ENCODE measurements at regions not wholly inside any gene's neighbourhood (a gene's known extent, or its start where the extent isn't known, plus 50 kb on each side); places are given as distances from the start of the nearest gene placed in this dataset.

- no peak for TF ChIP-seq CTCF (IDR thresholded peaks at IDR 0.05; ENCODE audit: borderline replicate concordance, control extremely low read depth, extremely low read depth, insufficient read depth, missing control alignments)
- DNase-seq (ENCODE audit: low spot score), result no peak
- in situ Hi-C loops (cut with MboI; ENCODE audit: low sequenced_read_pairs, unreplicated experiment), result no loop called here
These were observed 69.2 kb upstream of the GLI2 start for GRCh38 chr2:120666433-120666832.

GRCh38 chr2:120667981-120668380, 67.7 kb upstream of the GLI2 start:
- TF ChIP-seq CTCF (IDR thresholded peaks at IDR 0.05; ENCODE audit: borderline replicate concordance, control extremely low read depth, extremely low read depth, insufficient read depth, missing control alignments), result no peak
- in situ Hi-C loops (cut with MboI; ENCODE audit: low sequenced_read_pairs, unreplicated experiment), result no loop called here
- no peak for DNase-seq (ENCODE audit: low spot score)

- no peak for TF ChIP-seq CTCF (IDR thresholded peaks at IDR 0.05; ENCODE audit: borderline replicate concordance, control extremely low read depth, extremely low read depth, insufficient read depth, missing control alignments)
- no peak for DNase-seq (ENCODE audit: low spot score)
- in situ Hi-C loops (cut with MboI; ENCODE audit: low sequenced_read_pairs, unreplicated experiment), result no loop called here
These were observed 66.3 kb upstream of the GLI2 start for GRCh38 chr2:120669121-120669952.

GRCh38 chr2:120669971-120670370, 65.7 kb upstream of the GLI2 start:
- DNase-seq (ENCODE audit: low spot score), result no peak
- no peak for TF ChIP-seq CTCF (IDR thresholded peaks at IDR 0.05; ENCODE audit: borderline replicate concordance, control extremely low read depth, extremely low read depth, insufficient read depth, missing control alignments)
- in situ Hi-C loops (cut with MboI; ENCODE audit: low sequenced_read_pairs, unreplicated experiment), result no loop called here

DNA sequence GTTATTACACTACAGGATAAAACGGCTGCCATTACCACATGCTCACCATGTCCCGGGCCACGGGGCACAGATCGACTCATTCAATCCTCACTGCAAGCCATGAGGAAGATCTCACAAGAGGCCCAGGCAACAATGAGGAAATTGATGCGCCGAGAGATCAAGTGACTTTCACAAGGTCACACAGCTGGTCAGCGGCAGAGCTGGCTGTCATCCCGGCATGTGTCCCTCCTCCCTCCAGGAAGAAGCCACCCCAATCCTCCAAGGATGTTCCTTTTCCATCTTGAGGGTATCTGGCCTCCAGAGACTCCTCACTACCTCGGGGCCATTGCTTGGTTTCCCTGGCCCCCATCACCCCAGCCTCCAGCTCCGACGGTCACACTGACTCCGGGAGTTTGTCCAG, 65.3 kb upstream of the GLI2 start:
- no peak for TF ChIP-seq CTCF (IDR thresholded peaks at IDR 0.05; ENCODE audit: borderline replicate concordance, control extremely low read depth, extremely low read depth, insufficient read depth, missing control alignments)
- DNase-seq (ENCODE audit: low spot score), result no peak
- in situ Hi-C loops (cut with MboI; ENCODE audit: low sequenced_read_pairs, unreplicated experiment), result no loop called here

DNA sequence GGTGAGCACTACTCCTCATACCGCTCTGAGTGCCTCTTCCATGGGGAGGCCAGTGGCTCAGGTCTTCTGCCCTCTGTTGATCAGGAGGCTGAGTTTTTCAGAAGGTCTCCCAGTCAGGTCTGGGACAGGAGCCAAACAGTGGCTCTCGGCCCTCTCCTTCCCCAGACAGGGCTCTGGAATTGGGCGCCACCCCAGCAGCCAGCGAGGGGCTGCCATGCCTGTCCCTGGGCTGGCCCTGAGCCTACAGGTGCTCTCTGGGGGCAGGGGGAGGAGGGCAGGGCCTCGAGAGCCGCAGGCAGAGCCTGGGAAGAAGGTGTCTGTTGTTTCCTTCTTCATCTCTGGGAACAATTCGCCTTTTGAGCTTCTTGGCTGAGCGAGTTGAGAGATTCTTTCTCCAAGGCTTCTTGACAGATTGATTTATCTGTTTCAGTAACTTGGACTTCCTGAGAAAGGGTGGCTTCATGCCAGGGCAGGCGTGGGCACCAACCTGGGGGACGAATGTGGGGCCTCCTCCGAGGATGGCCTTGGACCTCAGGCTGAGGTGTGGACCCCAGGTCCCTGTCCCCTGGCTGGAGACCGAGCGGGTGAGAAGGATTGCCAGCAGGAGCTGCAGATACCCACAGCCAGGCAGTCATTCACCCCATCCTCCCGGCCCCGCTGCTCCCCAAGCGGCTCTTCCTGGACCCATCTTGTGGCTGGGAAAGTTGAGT, 64.7 kb upstream of the GLI2 start:
- TF ChIP-seq CTCF (IDR thresholded peaks at IDR 0.05; ENCODE audit: borderline replicate concordance, control extremely low read depth, extremely low read depth, insufficient read depth, missing control alignments), result no peak
- in situ Hi-C loops (cut with MboI; ENCODE audit: low sequenced_read_pairs, unreplicated experiment), result no loop called here
- no peak for DNase-seq (ENCODE audit: low spot score)
